ENCODE measurements at regions not wholly inside any gene's neighbourhood (a gene's known extent, or its start where the extent isn't known, plus 50 kb on each side); places are given as distances from the start of the nearest gene placed in this dataset.

DNA sequence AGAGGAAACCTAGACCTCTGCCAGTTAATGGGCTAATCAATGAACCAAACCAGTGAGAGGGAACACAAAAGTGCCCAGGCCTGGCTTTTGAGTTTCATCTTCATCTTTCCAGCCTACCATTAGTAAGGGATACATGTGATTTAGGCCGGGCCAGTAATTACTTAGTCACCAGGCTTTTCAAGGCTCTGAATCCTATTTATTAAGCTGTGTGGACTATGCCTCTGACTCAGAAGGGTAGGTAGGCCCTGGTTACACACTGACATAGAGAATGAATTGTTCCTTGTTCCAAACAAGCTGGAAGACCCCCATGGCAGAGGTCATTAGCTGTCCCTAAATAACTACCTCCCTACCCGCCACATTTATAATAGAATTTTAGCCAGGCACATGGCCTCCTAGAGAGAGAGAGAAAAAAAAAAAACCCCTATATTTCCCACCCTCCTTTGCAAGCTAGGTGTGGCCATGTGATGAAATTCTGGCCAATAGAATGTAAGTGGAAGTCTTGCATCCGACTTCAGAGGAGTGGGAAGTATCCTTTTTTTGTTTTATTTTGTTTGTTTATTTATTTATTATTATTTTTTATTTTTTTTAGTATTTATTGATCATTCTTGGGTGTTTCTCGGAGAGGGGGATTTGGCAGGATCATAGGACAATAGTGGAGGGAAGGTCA, 112.3 kb upstream of the BCOR start:
- TF ChIP-seq, protein P1, sequence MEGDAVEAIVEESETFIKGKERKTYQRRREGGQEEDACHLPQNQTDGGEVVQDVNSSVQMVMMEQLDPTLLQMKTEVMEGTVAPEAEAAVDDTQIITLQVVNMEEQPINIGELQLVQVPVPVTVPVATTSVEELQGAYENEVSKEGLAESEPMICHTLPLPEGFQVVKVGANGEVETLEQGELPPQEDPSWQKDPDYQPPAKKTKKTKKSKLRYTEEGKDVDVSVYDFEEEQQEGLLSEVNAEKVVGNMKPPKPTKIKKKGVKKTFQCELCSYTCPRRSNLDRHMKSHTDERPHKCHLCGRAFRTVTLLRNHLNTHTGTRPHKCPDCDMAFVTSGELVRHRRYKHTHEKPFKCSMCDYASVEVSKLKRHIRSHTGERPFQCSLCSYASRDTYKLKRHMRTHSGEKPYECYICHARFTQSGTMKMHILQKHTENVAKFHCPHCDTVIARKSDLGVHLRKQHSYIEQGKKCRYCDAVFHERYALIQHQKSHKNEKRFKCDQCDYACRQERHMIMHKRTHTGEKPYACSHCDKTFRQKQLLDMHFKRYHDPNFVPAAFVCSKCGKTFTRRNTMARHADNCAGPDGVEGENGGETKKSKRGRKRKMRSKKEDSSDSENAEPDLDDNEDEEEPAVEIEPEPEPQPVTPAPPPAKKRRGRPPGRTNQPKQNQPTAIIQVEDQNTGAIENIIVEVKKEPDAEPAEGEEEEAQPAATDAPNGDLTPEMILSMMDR (IDR thresholded peaks at IDR 0.05) = no peak
- H3K9me3 ChIP-seq = no peaks in the 10 kb centered on the region
- H3K27me3 ChIP-seq = no peaks in the 10 kb centered on the region
- no peak overlapping the region for H3K27ac ChIP-seq
- H3K4me3 ChIP-seq (ENCODE audit: low read depth in 1 of 2, low read length in 1 of 2) = no peak overlapping the region
- H3K36me3 ChIP-seq = no peaks in the 10 kb centered on the region
- peaks cover 0 to 5% of the 10 kb centered on the region in 2 experiments for H3K4me1 ChIP-seq (ENCODE audit: control insufficient read depth in 1 of 2, insufficient read depth in 1 of 2, low read depth in 1 of 2, low read length in 1 of 2)

DNA sequence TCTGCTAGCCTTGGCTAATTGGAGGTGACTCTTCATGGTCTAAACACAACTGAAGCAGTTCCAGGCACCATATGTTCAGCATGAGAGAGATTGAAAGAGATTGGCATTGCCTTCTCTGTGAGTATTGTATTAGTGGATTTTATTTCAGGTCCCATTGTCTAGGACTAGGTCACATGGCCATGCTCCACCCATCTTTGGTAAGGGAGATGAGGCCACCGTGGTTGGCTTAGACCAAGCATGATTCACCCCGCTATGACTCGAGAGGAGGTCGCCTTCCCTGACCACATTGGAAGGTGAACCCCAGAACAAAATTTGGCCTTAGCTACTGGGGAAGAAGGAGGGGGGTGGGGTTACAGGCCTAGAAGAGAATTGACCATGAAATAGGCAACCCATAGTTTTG, 109.9 kb upstream of the BCOR start:
- no peak overlapping the region for H3K27ac ChIP-seq
- no peaks in the 10 kb centered on the region for H3K9me3 ChIP-seq
- TF ChIP-seq, protein P1 (IDR thresholded peaks at IDR 0.05) = no peak

DNA sequence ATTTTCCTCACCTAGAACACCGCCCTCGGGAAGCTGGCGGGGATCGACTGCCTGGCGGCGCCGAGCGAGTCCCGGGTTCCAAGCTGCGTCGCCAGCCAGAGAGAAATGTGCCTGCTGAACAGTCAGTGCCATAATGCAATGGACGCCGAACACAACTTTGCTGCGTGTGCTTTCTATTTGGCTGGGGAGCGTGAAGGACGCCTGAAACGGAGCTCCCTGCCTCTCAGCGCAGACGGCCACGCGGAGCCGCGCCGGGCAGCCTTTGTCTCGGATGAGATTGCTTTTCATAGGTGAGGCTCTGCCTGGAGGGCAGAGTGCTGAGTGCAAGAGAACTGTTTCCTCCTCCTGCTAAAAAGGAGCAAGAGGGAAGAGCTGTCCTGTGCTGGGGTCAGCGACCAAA, 107.7 kb upstream of the BCOR start:
- Histone ChIP-seq H3K4me1 (ENCODE audit: control insufficient read depth in 1 of 2, insufficient read depth in 1 of 2, low read depth in 1 of 2, low read length in 1 of 2) (peaks cover 0 to 5% of the 10 kb centered on the region in 2 experiments), H3K27me3 (no peaks in the 10 kb centered on the region), H3K4me3 (ENCODE audit: low read depth in 1 of 2, low read length in 1 of 2) (no peak overlapping the region), H3K36me3 (no peaks in the 10 kb centered on the region), H3K9me3 (no peaks in the 10 kb centered on the region), H3K27ac (no peak overlapping the region)
- TF ChIP-seq, protein P1 (IDR thresholded peaks at IDR 0.05) = no peak

More for the DNA sequence above, 109.9 kb upstream of the BCOR start:
- H3K4me3 ChIP-seq (ENCODE audit: low read depth in 1 of 2, low read length in 1 of 2) = no peak overlapping the region
- H3K36me3 ChIP-seq = no peaks in the 10 kb centered on the region
- H3K4me1 ChIP-seq (ENCODE audit: control insufficient read depth in 1 of 2, insufficient read depth in 1 of 2, low read depth in 1 of 2, low read length in 1 of 2) = peaks cover 0 to 5% of the 10 kb centered on the region in 2 experiments
- H3K27me3 ChIP-seq = no peaks in the 10 kb centered on the region

DNA sequence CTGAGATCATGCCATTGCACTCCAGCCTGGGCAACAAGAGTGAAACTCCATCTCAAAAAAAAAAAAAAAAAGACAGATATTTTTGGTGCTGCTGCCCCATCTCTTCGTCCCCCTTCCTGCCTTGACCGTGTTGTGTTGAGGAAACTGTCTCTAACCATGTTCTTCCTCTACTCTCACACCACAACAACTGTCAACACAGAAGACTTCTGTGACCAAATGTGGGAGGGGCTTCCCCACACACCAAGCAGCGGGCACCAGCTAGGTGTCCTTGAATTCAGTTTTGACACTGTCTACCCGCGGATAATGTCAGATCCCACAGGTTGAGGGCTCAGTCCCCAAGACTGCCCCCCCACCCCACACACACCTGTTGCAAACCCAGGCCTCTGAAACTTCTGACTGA, 104.7 kb upstream of the BCOR start:
- no peak overlapping the region for H3K4me3 ChIP-seq (ENCODE audit: low read depth in 1 of 2, low read length in 1 of 2)
- H3K36me3 ChIP-seq = no peaks in the 10 kb centered on the region
- H3K4me1 ChIP-seq (ENCODE audit: control insufficient read depth in 1 of 2, insufficient read depth in 1 of 2, low read depth in 1 of 2, low read length in 1 of 2) = peaks cover 0 to 5% of the 10 kb centered on the region in 2 experiments
- no peak overlapping the region for H3K27ac ChIP-seq
- TF ChIP-seq, protein P1 (IDR thresholded peaks at IDR 0.05) = no peak
- H3K27me3 ChIP-seq = no peaks in the 10 kb centered on the region
- no peaks in the 10 kb centered on the region for H3K9me3 ChIP-seq

DNA sequence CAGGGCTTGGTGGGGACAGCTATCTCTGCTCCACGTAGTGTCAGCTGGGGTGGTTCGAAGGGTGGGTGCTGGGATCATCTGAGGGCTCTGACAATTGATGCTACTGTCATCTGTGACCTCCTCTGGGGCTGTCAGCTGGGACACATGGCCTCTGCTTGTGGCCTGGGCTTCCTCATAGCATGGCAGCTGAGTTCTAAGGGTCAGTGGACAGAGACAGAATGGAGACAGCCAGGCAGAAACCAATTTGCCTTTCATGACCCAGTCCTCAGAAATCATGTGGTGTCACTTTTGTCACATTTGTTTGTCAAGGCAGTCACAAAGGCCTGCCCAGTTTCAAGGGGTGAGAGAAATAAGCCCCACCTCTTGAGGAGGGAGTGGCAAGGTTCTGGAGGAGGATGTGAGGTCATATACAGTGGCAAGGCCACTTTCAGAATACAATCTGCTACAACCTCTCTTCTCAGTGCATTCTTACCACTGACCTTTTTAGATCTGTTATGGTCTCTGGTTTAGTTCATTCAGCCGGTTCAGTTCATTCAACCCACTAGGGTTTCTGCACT, 103.6 kb upstream of the BCOR start:
- Histone ChIP-seq H3K4me3 (ENCODE audit: low read depth in 1 of 2, low read length in 1 of 2) (no peak overlapping the region), H3K9me3 (no peaks in the 10 kb centered on the region), H3K27me3 (no peaks in the 10 kb centered on the region), H3K4me1 (ENCODE audit: control insufficient read depth in 1 of 2, insufficient read depth in 1 of 2, low read depth in 1 of 2, low read length in 1 of 2) (peaks cover 0 to 5% of the 10 kb centered on the region in 2 experiments), H3K36me3 (no peaks in the 10 kb centered on the region), H3K27ac (no peak overlapping the region)
- TF ChIP-seq, protein P1 (IDR thresholded peaks at IDR 0.05) = no peak
